LNCAP (cell line): ENCODE measurements at regions not wholly inside any gene's neighbourhood (a gene's known extent, or its start where the extent isn't known, plus 50 kb on each side); places are given as distances from the start of the nearest gene placed in this dataset.

Experiments
- CTCF ChIP-seq: fragments of 450-650 bp; IDR thresholded peaks from 2 replicates; pipeline ENCODE4 v1.5.1; 2017; ENCODE audit warnings: mild to moderate bottlenecking

GRCh38 chr3:31425401-31425800 lies 107.3 kb upstream of the STT3B start:
- no peak for TF ChIP-seq CTCF

GRCh38 chr3:31427623-31428022 lies 105.1 kb upstream of the STT3B start:
- no peak for TF ChIP-seq CTCF

GRCh38 chr3:31431321-31431720 lies 101.4 kb upstream of the STT3B start:
- TF ChIP-seq CTCF, result no peak

- no peak for TF ChIP-seq CTCF
Measured at GRCh38 chr3:31432897-31433678, 99.6 kb upstream of the STT3B start.

- no peak for TF ChIP-seq CTCF
Measured at GRCh38 chr3:31433679-31433992, 99.1 kb upstream of the STT3B start.

- no peak for TF ChIP-seq CTCF
Measured at GRCh38 chr3:31434819-31435218, 97.9 kb upstream of the STT3B start.

GRCh38 chr3:31436830-31437229 lies 95.9 kb upstream of the STT3B start:
- TF ChIP-seq CTCF, result no peak

GRCh38 chr3:31438742-31439141 lies 94.0 kb upstream of the STT3B start:
- TF ChIP-seq CTCF, result no peak
